Activated CD4-positive, alpha-beta T cell treated with anti-CD3 and anti-CD28 coated beads, Interleukin-10, Interleukin-2, amounts not matched to agents 100 ng/mL and 50 ng/mL, durations not matched to agents 16 hours and 8 hours (primary cell): ENCODE measurements at regions not wholly inside any gene's neighbourhood (a gene's known extent, or its start where the extent isn't known, plus 50 kb on each side); places are given as distances from the start of the nearest gene placed in this dataset.

ENCODE experiments used
- DNase-seq: peaks from one replicate; pipeline ENCODE4 v3.0.0-alpha.2; 2020

- no peak for DNase-seq
Observed at GRCh38 chr1:62917314-62917713, 133.4 kb downstream of the ATG4C start.

GRCh38 chr1:62917805-62918204 is 133.9 kb downstream of the ATG4C start:
- DNase-seq = no peak

GRCh38 chr1:62918700-62919099 is 134.8 kb downstream of the ATG4C start:
- DNase-seq = no peak

GRCh38 chr1:62922006-62922405 is 138.1 kb downstream of the ATG4C start:
- no peak for DNase-seq

- DNase-seq = no peak
Observed at GRCh38 chr1:62924983-62925790, 141.3 kb downstream of the ATG4C start.

- no peak for DNase-seq
Observed at GRCh38 chr1:62926681-62927252, 142.8 kb downstream of the ATG4C start.

- no peak for DNase-seq
Observed at GRCh38 chr1:62928885-62929284, 145.0 kb downstream of the ATG4C start.

- no peak for DNase-seq
Observed at GRCh38 chr1:62937634-62938296, 153.8 kb downstream of the ATG4C start.

GRCh38 chr1:62941780-62942179 is 157.8 kb downstream of the ATG4C start:
- no peak for DNase-seq

GRCh38 chr1:62946511-62946910 is 162.6 kb downstream of the ATG4C start:
- no peak for DNase-seq

GRCh38 chr1:62951428-62951827 is 167.5 kb downstream of the ATG4C start:
- DNase-seq = no peak

GRCh38 chr1:62952596-62952995 is 168.7 kb downstream of the ATG4C start:
- DNase-seq = no peak

GRCh38 chr1:62953633-62954032 is 169.7 kb downstream of the ATG4C start:
- no peak for DNase-seq

- no peak for DNase-seq
Observed at GRCh38 chr1:62954758-62955157, 170.8 kb downstream of the ATG4C start.

GRCh38 chr1:62955666-62956065 is 171.7 kb downstream of the ATG4C start:
- DNase-seq = no peak

GRCh38 chr1:62962014-62962812 is 178.3 kb downstream of the ATG4C start:
- no peak for DNase-seq

GRCh38 chr1:62962901-62963776 is 179.2 kb downstream of the ATG4C start:
- peak; percentile 41 for DNase-seq

- DNase-seq = no peak
Observed at GRCh38 chr1:62964141-62964540, 180.2 kb downstream of the ATG4C start.

- no peak for DNase-seq
Observed at GRCh38 chr1:62967031-62967430, 183.1 kb downstream of the ATG4C start.

- DNase-seq = no peak
Observed at GRCh38 chr1:62977366-62977765, 193.4 kb downstream of the ATG4C start.

- DNase-seq = no peak
Observed at GRCh38 chr1:62978741-62979140, 194.8 kb downstream of the ATG4C start.

- no peak for DNase-seq
Observed at GRCh38 chr1:62981434-62981833, 197.5 kb downstream of the ATG4C start.
